Skin epidermis (tissue), 12 donors: ENCODE measurements at regions not wholly inside any gene's neighbourhood (a gene's known extent, or its start where the extent isn't known, plus 50 kb on each side); places are given as distances from the start of the nearest gene placed in this dataset.
"Not testable (repeated sequence)": the region's sequence is repeated elsewhere in the genome, so short reads cannot be mapped to it uniquely, and the experiment has no call there.

Source experiments
- H3K27ac ChIP-seq, 21 experiments: fragments of 200-600 bp; sonication (generic) in 11 of 21; one replicate each; pipeline ENCODE4 v1.5.0; 2020; ENCODE audit warnings: mild to moderate bottlenecking in 3 of 21, inconsistent platforms in 2 of 21, moderate library complexity in 2 of 21
- H3K4me3 ChIP-seq, 7 experiments: fragments of 200-600 bp; sonication (generic) in 2 of 7; one replicate each; pipeline ENCODE4 v1.5.0; 2020; ENCODE audit warnings: inconsistent platforms in 2 of 7, mild to moderate bottlenecking in 2 of 7, moderate library complexity in 1 of 7

- Histone ChIP-seq H3K4me3 (no peak overlapping the region), H3K27ac (no peak overlapping the region)
These were observed 56.1 kb downstream of the CAPZA3 start for GRCh38 chr12:18794000-18794399.

GRCh38 chr12:18797604-18798003 is 59.7 kb downstream of the CAPZA3 start:
- Histone ChIP-seq H3K4me3 (no peak overlapping the region), H3K27ac (no peak overlapping the region)

- Histone ChIP-seq H3K4me3 (no peak overlapping the region), H3K27ac (no peak overlapping the region)
These were observed 60.8 kb downstream of the CAPZA3 start for GRCh38 chr12:18798535-18799361.

- H3K27ac ChIP-seq: no peak overlapping the region
- H3K4me3 ChIP-seq: no peak overlapping the region
These were observed 61.6 kb downstream of the CAPZA3 start for GRCh38 chr12:18799561-18799960.

GRCh38 chr12:18805516-18806248 is 67.8 kb downstream of the CAPZA3 start:
- no peak overlapping the region for H3K27ac ChIP-seq

GRCh38 chr12:18807714-18808113 is 69.8 kb downstream of the CAPZA3 start:
- Histone ChIP-seq H3K27ac (no peak overlapping the region), H3K4me3 (no peak overlapping the region)

More at GRCh38 chr12:18805516-18806248, 67.8 kb downstream of the CAPZA3 start:
- H3K4me3 ChIP-seq: no peak overlapping the region

GRCh38 chr12:18808221-18808620 is 70.3 kb downstream of the CAPZA3 start:
- Histone ChIP-seq H3K4me3 (no peak overlapping the region), H3K27ac (no peak overlapping the region)

- no peak overlapping the region for H3K27ac ChIP-seq
- H3K4me3 ChIP-seq: no peak overlapping the region
These were observed 72.8 kb downstream of the CAPZA3 start for GRCh38 chr12:18810537-18811253.

GRCh38 chr12:18811273-18811672 is 73.4 kb downstream of the CAPZA3 start:
- Histone ChIP-seq H3K4me3 (no peak overlapping the region), H3K27ac (no peak overlapping the region)

- no peak overlapping the region for H3K4me3 ChIP-seq
- no peak overlapping the region for H3K27ac ChIP-seq
These were observed 75.8 kb downstream of the CAPZA3 start for GRCh38 chr12:18813753-18814152.

- H3K27ac ChIP-seq: no peak overlapping the region
- no peak overlapping the region for H3K4me3 ChIP-seq
These were observed 80.8 kb downstream of the CAPZA3 start for GRCh38 chr12:18818579-18819268.

- H3K27ac ChIP-seq: no peak overlapping the region
- no peak overlapping the region for H3K4me3 ChIP-seq
These were observed 81.6 kb downstream of the CAPZA3 start for GRCh38 chr12:18819484-18819883.

GRCh38 chr12:18823461-18823860 is 85.5 kb downstream of the CAPZA3 start:
- no peak overlapping the region for H3K4me3 ChIP-seq
- no peak overlapping the region for H3K27ac ChIP-seq

- Histone ChIP-seq H3K4me3 (no peak overlapping the region), H3K27ac (no peak overlapping the region)
These were observed 86.4 kb downstream of the CAPZA3 start for GRCh38 chr12:18824287-18824686.

GRCh38 chr12:18825138-18825537 is 87.2 kb downstream of the CAPZA3 start:
- no peak overlapping the region for H3K27ac ChIP-seq

GRCh38 chr12:18827913-18828312 is 90.0 kb downstream of the CAPZA3 start:
- no peak overlapping the region for H3K27ac ChIP-seq
- H3K4me3 ChIP-seq: no peak overlapping the region

More at GRCh38 chr12:18825138-18825537, 87.2 kb downstream of the CAPZA3 start:
- no peak overlapping the region for H3K4me3 ChIP-seq

GRCh38 chr12:18828483-18828882 is 90.6 kb downstream of the CAPZA3 start:
- no peak overlapping the region for H3K4me3 ChIP-seq
- no peak overlapping the region for H3K27ac ChIP-seq

GRCh38 chr12:18828987-18829386 is 91.1 kb downstream of the CAPZA3 start:
- Histone ChIP-seq H3K4me3 (no peak overlapping the region), H3K27ac (no peak overlapping the region)

GRCh38 chr12:18832932-18833331 is 95.0 kb downstream of the CAPZA3 start:
- H3K27ac ChIP-seq, H3K4me3 ChIP-seq: not testable (repeated sequence)

- Histone ChIP-seq H3K4me3 (no peak overlapping the region), H3K27ac (no peak overlapping the region)
These were observed 99.1 kb downstream of the CAPZA3 start for GRCh38 chr12:18837025-18837424.
